Neural cell (in vitro differentiated cells): ENCODE measurements at regions not wholly inside any gene's neighbourhood (a gene's known extent, or its start where the extent isn't known, plus 50 kb on each side); places are given as distances from the start of the nearest gene placed in this dataset.

ENCODE experiments used
- H2AFZ ChIP-seq: fragments of 200-600, 300-800 bp; sonication (generic), shearing (Covaris generic); 2 replicates; pipeline ENCODE4 v1.6.0; 2014; ENCODE audit warnings: low read depth, mild to moderate bottlenecking, antibody characterized with exemption, low read length, moderate library complexity
- H3F3A ChIP-seq: fragments of 200-600 bp; shearing (Covaris generic); 2 replicates; pipeline ENCODE4 v1.6.1; 2016; ENCODE audit warnings: mild to moderate bottlenecking, moderate library complexity, mixed read lengths, antibody characterized with exemption, low read length; ENCODE audit not compliant: insufficient read depth, poor library complexity, severe bottlenecking
- H3K27ac ChIP-seq: fragments of 200-600, 300-800 bp; sonication (generic), shearing (Covaris generic); 2 replicates; pipeline ENCODE4 v1.5.1; 2014; ENCODE audit warnings: mild to moderate bottlenecking, low read length, moderate library complexity
- H3K27me3 ChIP-seq: fragments of 300-800, 200-600 bp; sonication (generic), shearing (Covaris generic); 2 replicates; pipeline ENCODE4 v1.6.0; 2014; ENCODE audit warnings: mild to moderate bottlenecking, low read depth, low read length, moderate library complexity; ENCODE audit not compliant: insufficient read depth
- H3K36me3 ChIP-seq: fragments of 300-800, 200-600 bp; sonication (generic), shearing (Covaris generic); 2 replicates; pipeline ENCODE4 v1.5.1; 2014; ENCODE audit warnings: mild to moderate bottlenecking, antibody characterized with exemption, low read length, moderate library complexity; ENCODE audit not compliant: insufficient read depth
- H3K4me2 ChIP-seq: fragments of 300-800, 200-600 bp; sonication (generic), shearing (Covaris generic); 2 replicates; pipeline ENCODE4 v1.6.0; 2014; ENCODE audit warnings: mild to moderate bottlenecking, low read length
- H3K4me3 ChIP-seq: fragments of 300-800, 200-600 bp; sonication (generic), shearing (Covaris generic); 2 replicates; pipeline ENCODE4 v1.5.1; 2014; ENCODE audit warnings: mild to moderate bottlenecking, low read length, moderate library complexity
- H3K79me2 ChIP-seq: fragments of 200-600 bp; shearing (Covaris generic); replicated peaks from 2 replicates; pipeline ENCODE4 v1.6.0; 2014; ENCODE audit warnings: mild to moderate bottlenecking, low read length, moderate library complexity; ENCODE audit not compliant: insufficient read depth
- H3K9ac ChIP-seq: fragments of 300-800, 200-600 bp; sonication (generic), shearing (Covaris generic); 2 replicates; pipeline ENCODE4 v1.6.1; 2016; ENCODE audit warnings: mild to moderate bottlenecking, low read length, mixed read lengths
- H3K9me2 ChIP-seq: fragments of 200-600 bp; shearing (Covaris generic); 2 replicates; pipeline ENCODE4 v1.6.1; 2016; ENCODE audit warnings: mild to moderate bottlenecking, low read length, mixed read lengths; ENCODE audit not compliant: insufficient read depth
- H3K9me3 ChIP-seq: fragments of 200-600, 300-800 bp; sonication (generic), shearing (Covaris generic); 2 replicates; pipeline ENCODE4 v1.6.1; 2016; ENCODE audit warnings: mild to moderate bottlenecking, mixed run types, low read length, moderate library complexity, mixed read lengths
- H4K20me1 ChIP-seq: fragments of 200-600 bp; shearing (Covaris generic); 2 replicates; pipeline ENCODE4 v1.6.1; 2016; ENCODE audit warnings: mild to moderate bottlenecking, mixed run types; ENCODE audit not compliant: insufficient read depth
- CTCF ChIP-seq: fragments of 450-650 bp; IDR thresholded peaks from 2 replicates; pipeline ENCODE4 v1.5.1; 2014; ENCODE audit warnings: antibody characterized with exemption, mild to moderate bottlenecking, moderate library complexity; ENCODE audit not compliant: poor library complexity, severe bottlenecking
- EP300 ChIP-seq: fragments of 450-650 bp; conservative IDR thresholded peaks from 2 replicates; pipeline ENCODE4 v1.6.1; 2014; ENCODE audit warnings: antibody characterized with exemption, mild to moderate bottlenecking, moderate library complexity; ENCODE audit not compliant: poor library complexity, severe bottlenecking
- EZH2 ChIP-seq: fragments of 200-600, 300-800 bp; shearing (Covaris generic), sonication (generic); IDR thresholded peaks from 2 replicates; pipeline ENCODE4 v1.6.1; 2014; ENCODE audit warnings: antibody characterized with exemption, low read length, borderline replicate concordance, mild to moderate bottlenecking; ENCODE audit not compliant: insufficient read depth, poor library complexity, severe bottlenecking
- MXI1 ChIP-seq: fragments of 450-650 bp; conservative IDR thresholded peaks from 2 replicates; pipeline ENCODE4 v1.6.1; 2014; ENCODE audit warnings: antibody characterized with exemption, mild to moderate bottlenecking; ENCODE audit not compliant: poor library complexity, severe bottlenecking
- POLR2AphosphoS5 ChIP-seq: IDR thresholded peaks from 2 replicates; pipeline ENCODE4 v1.6.1; 2012
- RAD21 ChIP-seq: fragments of 450-650 bp; conservative IDR thresholded peaks from 2 replicates; pipeline ENCODE4 v1.6.1; 2014; ENCODE audit warnings: antibody characterized with exemption, mild to moderate bottlenecking, moderate library complexity
- SMC3 ChIP-seq: fragments of 450-650 bp; conservative IDR thresholded peaks from 2 replicates; pipeline ENCODE4 v1.6.1; 2014; ENCODE audit warnings: antibody characterized with exemption, mild to moderate bottlenecking, moderate library complexity; ENCODE audit not compliant: poor library complexity
- TAF1 ChIP-seq: IDR thresholded peaks from 2 replicates; pipeline ENCODE4 v1.6.1; 2012; ENCODE audit warnings: low read depth
- TF ChIP-seq, protein P1 (sequence below): IDR thresholded peaks from 2 replicates; pipeline ENCODE4 v1.6.1; 2012; ENCODE audit warnings: borderline replicate concordance

- H3K4me2 ChIP-seq, result no peak overlapping the region
- H3K9ac ChIP-seq, result no peak overlapping the region
- TF ChIP-seq EZH2, result no peak
- no peak for TF ChIP-seq MXI1
- TF ChIP-seq EP300, result no peak
- no peak for TF ChIP-seq SMC3
- TF ChIP-seq, protein P1, sequence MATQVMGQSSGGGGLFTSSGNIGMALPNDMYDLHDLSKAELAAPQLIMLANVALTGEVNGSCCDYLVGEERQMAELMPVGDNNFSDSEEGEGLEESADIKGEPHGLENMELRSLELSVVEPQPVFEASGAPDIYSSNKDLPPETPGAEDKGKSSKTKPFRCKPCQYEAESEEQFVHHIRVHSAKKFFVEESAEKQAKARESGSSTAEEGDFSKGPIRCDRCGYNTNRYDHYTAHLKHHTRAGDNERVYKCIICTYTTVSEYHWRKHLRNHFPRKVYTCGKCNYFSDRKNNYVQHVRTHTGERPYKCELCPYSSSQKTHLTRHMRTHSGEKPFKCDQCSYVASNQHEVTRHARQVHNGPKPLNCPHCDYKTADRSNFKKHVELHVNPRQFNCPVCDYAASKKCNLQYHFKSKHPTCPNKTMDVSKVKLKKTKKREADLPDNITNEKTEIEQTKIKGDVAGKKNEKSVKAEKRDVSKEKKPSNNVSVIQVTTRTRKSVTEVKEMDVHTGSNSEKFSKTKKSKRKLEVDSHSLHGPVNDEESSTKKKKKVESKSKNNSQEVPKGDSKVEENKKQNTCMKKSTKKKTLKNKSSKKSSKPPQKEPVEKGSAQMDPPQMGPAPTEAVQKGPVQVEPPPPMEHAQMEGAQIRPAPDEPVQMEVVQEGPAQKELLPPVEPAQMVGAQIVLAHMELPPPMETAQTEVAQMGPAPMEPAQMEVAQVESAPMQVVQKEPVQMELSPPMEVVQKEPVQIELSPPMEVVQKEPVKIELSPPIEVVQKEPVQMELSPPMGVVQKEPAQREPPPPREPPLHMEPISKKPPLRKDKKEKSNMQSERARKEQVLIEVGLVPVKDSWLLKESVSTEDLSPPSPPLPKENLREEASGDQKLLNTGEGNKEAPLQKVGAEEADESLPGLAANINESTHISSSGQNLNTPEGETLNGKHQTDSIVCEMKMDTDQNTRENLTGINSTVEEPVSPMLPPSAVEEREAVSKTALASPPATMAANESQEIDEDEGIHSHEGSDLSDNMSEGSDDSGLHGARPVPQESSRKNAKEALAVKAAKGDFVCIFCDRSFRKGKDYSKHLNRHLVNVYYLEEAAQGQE, result no peak
- TF ChIP-seq RAD21, result no peak
- no peak for TF ChIP-seq POLR2AphosphoS5
- no peak for TF ChIP-seq TAF1
- TF ChIP-seq CTCF, result no peak
- H3K27ac ChIP-seq, result no peak overlapping the region
- H3K9me3 ChIP-seq, result no peaks in the 10 kb centered on the region
- H2AFZ ChIP-seq, result no peak overlapping the region
- H3K4me3 ChIP-seq, result no peak overlapping the region
- no peaks in the 10 kb centered on the region for H3F3A ChIP-seq
- H3K27me3 ChIP-seq, result no peaks in the 10 kb centered on the region
- H3K36me3 ChIP-seq, result no peaks in the 10 kb centered on the region
- H3K79me2 ChIP-seq, result no peaks in the 10 kb centered on the region
- H3K9me2 ChIP-seq, result no peaks in the 10 kb centered on the region
- no peaks in the 10 kb centered on the region for H4K20me1 ChIP-seq
Measured at GRCh38 chr11:106152013-106152412, 74.6 kb downstream of the AASDHPPT start.

GRCh38 chr11:106152824-106153223 lies 75.4 kb downstream of the AASDHPPT start:
- no peaks in the 10 kb centered on the region for H3K36me3 ChIP-seq
- H3K27ac ChIP-seq, result no peak overlapping the region
- H2AFZ ChIP-seq, result no peak overlapping the region
- no peaks in the 10 kb centered on the region for H3K9me3 ChIP-seq
- no peak overlapping the region for H3K4me2 ChIP-seq
- no peaks in the 10 kb centered on the region for H3K9me2 ChIP-seq
- H3F3A ChIP-seq, result no peaks in the 10 kb centered on the region
- H3K79me2 ChIP-seq, result no peaks in the 10 kb centered on the region
- H3K4me3 ChIP-seq, result no peak overlapping the region
- H4K20me1 ChIP-seq, result no peaks in the 10 kb centered on the region
- no peaks in the 10 kb centered on the region for H3K27me3 ChIP-seq
- no peak overlapping the region for H3K9ac ChIP-seq
- TF ChIP-seq MXI1, result no peak
- TF ChIP-seq SMC3, result no peak
- TF ChIP-seq EZH2, result no peak
- no peak for TF ChIP-seq CTCF
- TF ChIP-seq, protein P1, result no peak
- TF ChIP-seq POLR2AphosphoS5, result no peak
- TF ChIP-seq RAD21, result no peak
- no peak for TF ChIP-seq TAF1
- no peak for TF ChIP-seq EP300
